ENCODE measurements at regions not wholly inside any gene's neighbourhood (a gene's known extent, or its start where the extent isn't known, plus 50 kb on each side); places are given as distances from the start of the nearest gene placed in this dataset.

GRCh38 chr1:29876441-29876840 is 640.1 kb downstream of the PTPRU start:
- Histone ChIP-seq H3K9me3 (ENCODE audit: control insufficient read depth in 1 of 2, low read length in 2 of 2) (no peaks in the 10 kb centered on the region), H3K27ac (ENCODE audit: low read length) (no peak overlapping the region), H3K4me3 (ENCODE audit: low read depth in 1 of 2, low read length in 2 of 2) (no peak overlapping the region), H3K36me3 (ENCODE audit: control insufficient read depth in 1 of 2, insufficient read depth in 2 of 2, low read length in 2 of 2) (no peaks in the 10 kb centered on the region), H3K27me3 (ENCODE audit: low read depth, low read length) (no peaks in the 10 kb centered on the region), H3K4me1 (ENCODE audit: control insufficient read depth in 1 of 2, insufficient read depth in 2 of 2, low read length in 2 of 2) (no peaks in the 10 kb centered on the region)

GRCh38 chr1:29875557-29876028 is 639.3 kb downstream of the PTPRU start:
- H3K36me3 ChIP-seq (ENCODE audit: control insufficient read depth in 1 of 2, insufficient read depth in 2 of 2, low read length in 2 of 2) = no peaks in the 10 kb centered on the region
- H3K9me3 ChIP-seq (ENCODE audit: control insufficient read depth in 1 of 2, low read length in 2 of 2) = no peaks in the 10 kb centered on the region
- no peaks in the 10 kb centered on the region for H3K27me3 ChIP-seq (ENCODE audit: low read depth, low read length)
- no peak overlapping the region for H3K27ac ChIP-seq (ENCODE audit: low read length)
- no peaks in the 10 kb centered on the region for H3K4me1 ChIP-seq (ENCODE audit: control insufficient read depth in 1 of 2, insufficient read depth in 2 of 2, low read length in 2 of 2)
- no peak overlapping the region for H3K4me3 ChIP-seq (ENCODE audit: low read depth in 1 of 2, low read length in 2 of 2)

- H3K9me3 ChIP-seq (ENCODE audit: control insufficient read depth in 1 of 2, low read length in 2 of 2) = no peaks in the 10 kb centered on the region
- H3K4me1 ChIP-seq (ENCODE audit: control insufficient read depth in 1 of 2, insufficient read depth in 2 of 2, low read length in 2 of 2) = no peaks in the 10 kb centered on the region
- H3K27me3 ChIP-seq (ENCODE audit: low read depth, low read length) = no peaks in the 10 kb centered on the region
- no peak overlapping the region for H3K27ac ChIP-seq (ENCODE audit: low read length)
- no peak overlapping the region for H3K4me3 ChIP-seq (ENCODE audit: low read depth in 1 of 2, low read length in 2 of 2)
- no peaks in the 10 kb centered on the region for H3K36me3 ChIP-seq (ENCODE audit: control insufficient read depth in 1 of 2, insufficient read depth in 2 of 2, low read length in 2 of 2)
These were observed 634.3 kb downstream of the PTPRU start for GRCh38 chr1:29870621-29871020.

- H3K4me3 ChIP-seq (ENCODE audit: low read depth in 1 of 2, low read length in 2 of 2) = no peak overlapping the region
- no peaks in the 10 kb centered on the region for H3K9me3 ChIP-seq (ENCODE audit: control insufficient read depth in 1 of 2, low read length in 2 of 2)
- H3K27me3 ChIP-seq (ENCODE audit: low read depth, low read length) = no peaks in the 10 kb centered on the region
- H3K36me3 ChIP-seq (ENCODE audit: control insufficient read depth in 1 of 2, insufficient read depth in 2 of 2, low read length in 2 of 2) = no peaks in the 10 kb centered on the region
- H3K27ac ChIP-seq (ENCODE audit: low read length) = no peak overlapping the region
- H3K4me1 ChIP-seq (ENCODE audit: control insufficient read depth in 1 of 2, insufficient read depth in 2 of 2, low read length in 2 of 2) = no peaks in the 10 kb centered on the region
These were observed 633.5 kb downstream of the PTPRU start for GRCh38 chr1:29869802-29870201.

- no peaks in the 10 kb centered on the region for H3K4me1 ChIP-seq (ENCODE audit: control insufficient read depth in 1 of 2, insufficient read depth in 2 of 2, low read length in 2 of 2)
- no peak overlapping the region for H3K27ac ChIP-seq (ENCODE audit: low read length)
- H3K4me3 ChIP-seq (ENCODE audit: low read depth in 1 of 2, low read length in 2 of 2) = no peak overlapping the region
- H3K36me3 ChIP-seq (ENCODE audit: control insufficient read depth in 1 of 2, insufficient read depth in 2 of 2, low read length in 2 of 2) = no peaks in the 10 kb centered on the region
- no peaks in the 10 kb centered on the region for H3K27me3 ChIP-seq (ENCODE audit: low read depth, low read length)
- no peaks in the 10 kb centered on the region for H3K9me3 ChIP-seq (ENCODE audit: control insufficient read depth in 1 of 2, low read length in 2 of 2)
These were observed 632.6 kb downstream of the PTPRU start for GRCh38 chr1:29868944-29869343.

- no peaks in the 10 kb centered on the region for H3K4me1 ChIP-seq (ENCODE audit: control insufficient read depth in 1 of 2, insufficient read depth in 2 of 2, low read length in 2 of 2)
- no peaks in the 10 kb centered on the region for H3K9me3 ChIP-seq (ENCODE audit: control insufficient read depth in 1 of 2, low read length in 2 of 2)
- H3K4me3 ChIP-seq (ENCODE audit: low read depth in 1 of 2, low read length in 2 of 2) = no peak overlapping the region
- H3K36me3 ChIP-seq (ENCODE audit: control insufficient read depth in 1 of 2, insufficient read depth in 2 of 2, low read length in 2 of 2) = no peaks in the 10 kb centered on the region
- H3K27ac ChIP-seq (ENCODE audit: low read length) = no peak overlapping the region
- H3K27me3 ChIP-seq (ENCODE audit: low read depth, low read length) = no peaks in the 10 kb centered on the region
These were observed 631.8 kb downstream of the PTPRU start for GRCh38 chr1:29868096-29868495.

- Histone ChIP-seq H3K27me3 (ENCODE audit: low read depth, low read length) (no peaks in the 10 kb centered on the region), H3K4me3 (ENCODE audit: low read depth in 1 of 2, low read length in 2 of 2) (no peak overlapping the region), H3K9me3 (ENCODE audit: control insufficient read depth in 1 of 2, low read length in 2 of 2) (peaks cover 0 to 7% of the 10 kb centered on the region in 2 donors), H3K27ac (ENCODE audit: low read length) (no peak overlapping the region), H3K36me3 (ENCODE audit: control insufficient read depth in 1 of 2, insufficient read depth in 2 of 2, low read length in 2 of 2) (no peaks in the 10 kb centered on the region), H3K4me1 (ENCODE audit: control insufficient read depth in 1 of 2, insufficient read depth in 2 of 2, low read length in 2 of 2) (no peaks in the 10 kb centered on the region)
These were observed 628.7 kb downstream of the PTPRU start for GRCh38 chr1:29865051-29865450.

GRCh38 chr1:29864431-29865022 is 628.2 kb downstream of the PTPRU start:
- H3K4me3 ChIP-seq (ENCODE audit: low read depth in 1 of 2, low read length in 2 of 2) = no peak overlapping the region
- no peak overlapping the region for H3K27ac ChIP-seq (ENCODE audit: low read length)
- no peaks in the 10 kb centered on the region for H3K4me1 ChIP-seq (ENCODE audit: control insufficient read depth in 1 of 2, insufficient read depth in 2 of 2, low read length in 2 of 2)
- H3K27me3 ChIP-seq (ENCODE audit: low read depth, low read length) = no peaks in the 10 kb centered on the region
- H3K9me3 ChIP-seq (ENCODE audit: control insufficient read depth in 1 of 2, low read length in 2 of 2) = peaks cover 0 to 7% of the 10 kb centered on the region in 2 donors
- H3K36me3 ChIP-seq (ENCODE audit: control insufficient read depth in 1 of 2, insufficient read depth in 2 of 2, low read length in 2 of 2) = no peaks in the 10 kb centered on the region

- Histone ChIP-seq H3K4me1 (ENCODE audit: control insufficient read depth in 1 of 2, insufficient read depth in 2 of 2, low read length in 2 of 2) (no peaks in the 10 kb centered on the region), H3K36me3 (ENCODE audit: control insufficient read depth in 1 of 2, insufficient read depth in 2 of 2, low read length in 2 of 2) (no peaks in the 10 kb centered on the region), H3K9me3 (ENCODE audit: control insufficient read depth in 1 of 2, low read length in 2 of 2) (peaks cover 0 to 7% of the 10 kb centered on the region in 2 donors), H3K4me3 (ENCODE audit: low read depth in 1 of 2, low read length in 2 of 2) (no peak overlapping the region), H3K27ac (ENCODE audit: low read length) (no peak overlapping the region), H3K27me3 (ENCODE audit: low read depth, low read length) (no peaks in the 10 kb centered on the region)
These were observed 625.6 kb downstream of the PTPRU start for GRCh38 chr1:29861922-29862321.

- H3K27me3 ChIP-seq (ENCODE audit: low read depth, low read length) = no peaks in the 10 kb centered on the region
- no peaks in the 10 kb centered on the region for H3K4me1 ChIP-seq (ENCODE audit: control insufficient read depth in 1 of 2, insufficient read depth in 2 of 2, low read length in 2 of 2)
- no peaks in the 10 kb centered on the region for H3K36me3 ChIP-seq (ENCODE audit: control insufficient read depth in 1 of 2, insufficient read depth in 2 of 2, low read length in 2 of 2)
- H3K27ac ChIP-seq (ENCODE audit: low read length) = no peak overlapping the region
- no peak overlapping the region for H3K4me3 ChIP-seq (ENCODE audit: low read depth in 1 of 2, low read length in 2 of 2)
- H3K9me3 ChIP-seq (ENCODE audit: control insufficient read depth in 1 of 2, low read length in 2 of 2) = peaks cover 0 to 7% of the 10 kb centered on the region in 2 donors
These were observed 625.1 kb downstream of the PTPRU start for GRCh38 chr1:29861446-29861845.

GRCh38 chr1:29860681-29861080 is 624.4 kb downstream of the PTPRU start:
- no peaks in the 10 kb centered on the region for H3K36me3 ChIP-seq (ENCODE audit: control insufficient read depth in 1 of 2, insufficient read depth in 2 of 2, low read length in 2 of 2)
- no peaks in the 10 kb centered on the region for H3K4me1 ChIP-seq (ENCODE audit: control insufficient read depth in 1 of 2, insufficient read depth in 2 of 2, low read length in 2 of 2)
- H3K27ac ChIP-seq (ENCODE audit: low read length) = no peak overlapping the region
- peaks cover 0 to 7% of the 10 kb centered on the region in 2 donors for H3K9me3 ChIP-seq (ENCODE audit: control insufficient read depth in 1 of 2, low read length in 2 of 2)
- no peak overlapping the region for H3K4me3 ChIP-seq (ENCODE audit: low read depth in 1 of 2, low read length in 2 of 2)
- no peaks in the 10 kb centered on the region for H3K27me3 ChIP-seq (ENCODE audit: low read depth, low read length)

- Histone ChIP-seq H3K9me3 (ENCODE audit: control insufficient read depth in 1 of 2, low read length in 2 of 2) (peaks cover 0 to 7% of the 10 kb centered on the region in 2 donors), H3K27ac (ENCODE audit: low read length) (no peak overlapping the region), H3K36me3 (ENCODE audit: control insufficient read depth in 1 of 2, insufficient read depth in 2 of 2, low read length in 2 of 2) (no peaks in the 10 kb centered on the region), H3K27me3 (ENCODE audit: low read depth, low read length) (no peaks in the 10 kb centered on the region), H3K4me3 (ENCODE audit: low read depth in 1 of 2, low read length in 2 of 2) (no peak overlapping the region), H3K4me1 (ENCODE audit: control insufficient read depth in 1 of 2, insufficient read depth in 2 of 2, low read length in 2 of 2) (no peaks in the 10 kb centered on the region)
These were observed 623.7 kb downstream of the PTPRU start for GRCh38 chr1:29860056-29860455.
